GM23338 (cell line): ENCODE measurements at regions not wholly inside any gene's neighbourhood (a gene's known extent, or its start where the extent isn't known, plus 50 kb on each side); places are given as distances from the start of the nearest gene placed in this dataset.

Source experiments
- ATAC-seq: fragments of 200-7000 bp; cut with Tn5 transposase; 3 replicates; pipeline ENCODE4 v1.9.1; 2020
- DNase-seq: peaks from one replicate; pipeline ENCODE4 v3.0.0-alpha.2; 2015; ENCODE audit warnings: low spot score
- H2AFZ ChIP-seq: fragments of 200-600 bp; sonication (generic); 2 replicates; pipeline ENCODE4 v1.8.0; 2016; ENCODE audit warnings: antibody characterized with exemption, mild to moderate bottlenecking, moderate library complexity
- H3F3A ChIP-seq: fragments of 200-600 bp; sonication (generic); replicated peaks from 2 replicates; pipeline ENCODE4 v1.8.0; 2017; ENCODE audit warnings: antibody characterized with exemption, mixed run types, low read depth
- H3K27ac ChIP-seq: fragments of 200-600 bp; sonication (generic); 2 replicates; pipeline ENCODE4 v1.6.1; 2016; ENCODE audit warnings: low read depth
- H3K27me3 ChIP-seq: fragments of 200-600 bp; sonication (generic); 2 replicates; pipeline ENCODE4 v1.8.0; 2016; ENCODE audit warnings: mild to moderate bottlenecking, mixed run types, moderate library complexity; ENCODE audit not compliant: insufficient read depth
- H3K36me3 ChIP-seq: fragments of 200-600 bp; sonication (generic); 2 replicates; pipeline ENCODE4 v1.8.0; 2016; ENCODE audit warnings: mild to moderate bottlenecking; ENCODE audit not compliant: insufficient read depth
- H3K4me1 ChIP-seq: fragments of 200-600 bp; sonication (generic); 2 replicates; pipeline ENCODE4 v1.8.0; 2016; ENCODE audit warnings: mild to moderate bottlenecking, moderate library complexity; ENCODE audit not compliant: insufficient read depth
- H3K4me2 ChIP-seq: fragments of 200-600 bp; sonication (generic); 2 replicates; pipeline ENCODE4 v1.7.1; 2017; ENCODE audit warnings: mixed run types
- H3K4me3 ChIP-seq: fragments of 200-600 bp; sonication (generic); 2 replicates; pipeline ENCODE4 v1.6.1; 2016; ENCODE audit warnings: mixed run types
- H3K79me2 ChIP-seq: fragments of 200-600 bp; sonication (generic); replicated peaks from 2 replicates; pipeline ENCODE4 v1.8.0; 2017; ENCODE audit warnings: mild to moderate bottlenecking; ENCODE audit not compliant: insufficient read depth
- H3K9me2 ChIP-seq: fragments of 200-600 bp; sonication (generic); 2 replicates; pipeline ENCODE4 v1.8.0; 2017; ENCODE audit not compliant: insufficient read depth
- H4K20me1 ChIP-seq: fragments of 200-600 bp; sonication (generic); replicated peaks from 2 replicates; pipeline ENCODE4 v1.8.0; 2017; ENCODE audit warnings: mild to moderate bottlenecking; ENCODE audit not compliant: insufficient read depth
- H3K27ac Mint-ChIP-seq: 2 replicates; pipeline ENCODE4 v1.8.0; 2020; ENCODE audit warnings: inconsistent platforms, mild to moderate bottlenecking, moderate library complexity, mixed read lengths
- H3K27me3 Mint-ChIP-seq: 3 replicates; pipeline ENCODE4 v1.8.0; 2022; ENCODE audit warnings: low read depth, mild to moderate bottlenecking, moderate library complexity, mixed read lengths, inconsistent platforms; ENCODE audit not compliant: insufficient read depth, poor library complexity
- H3K36me3 Mint-ChIP-seq: 3 replicates; pipeline ENCODE4 v1.8.0; 2021; ENCODE audit warnings: low read depth, mild to moderate bottlenecking, inconsistent platforms, moderate library complexity, mixed read lengths
- H3K4me1 Mint-ChIP-seq: 3 replicates; pipeline ENCODE4 v1.8.0; 2020; ENCODE audit warnings: mild to moderate bottlenecking, inconsistent platforms, mixed read lengths
- H3K4me3 Mint-ChIP-seq: 3 replicates; pipeline ENCODE4 v1.8.0; 2021; ENCODE audit warnings: moderate library complexity, mild to moderate bottlenecking, inconsistent platforms, mixed read lengths
- H3K9me3 Mint-ChIP-seq: 3 replicates; pipeline ENCODE4 v1.8.0; 2020; ENCODE audit warnings: moderate library complexity, mild to moderate bottlenecking, inconsistent platforms, mixed read lengths
- CREB1 ChIP-seq: fragments of 250-450 bp; sonication (Bioruptor Pico); IDR thresholded peaks from 2 replicates; pipeline ENCODE4 v1.5.0; 2020; ENCODE audit warnings: low read depth, mild to moderate bottlenecking, moderate library complexity
- ETS1 ChIP-seq: IDR thresholded peaks from 2 replicates; pipeline ENCODE4 v1.6.1; 2016; ENCODE audit warnings: antibody characterized with exemption
- EZH2 ChIP-seq: fragments of 200-600 bp; sonication (generic); IDR thresholded peaks from one replicate; pipeline ENCODE4 v1.8.0; 2017; ENCODE audit warnings: antibody characterized with exemption, mild to moderate bottlenecking, low read depth; ENCODE audit not compliant: unreplicated experiment
- EZH2phosphoT487 ChIP-seq: fragments of 200-600 bp; sonication (generic); IDR thresholded peaks from one replicate; pipeline ENCODE4 v1.8.1; 2018; ENCODE audit warnings: antibody characterized with exemption; ENCODE audit not compliant: unreplicated experiment
- JUNB ChIP-seq: IDR thresholded peaks from one replicate; pipeline ENCODE4 v1.6.1; 2016; ENCODE audit warnings: antibody characterized with exemption; ENCODE audit not compliant: unreplicated experiment
- NANOG ChIP-seq: IDR thresholded peaks from 2 replicates; pipeline ENCODE4 v1.6.1; 2016; ENCODE audit warnings: antibody characterized with exemption, borderline replicate concordance
- POLR2AphosphoS5 ChIP-seq: IDR thresholded peaks from 2 replicates; pipeline ENCODE4 v1.6.1; 2016; ENCODE audit warnings: antibody characterized with exemption, low read depth
- REST ChIP-seq: IDR thresholded peaks from one replicate; pipeline ENCODE4 v1.6.1; 2018; ENCODE audit warnings: antibody characterized with exemption; ENCODE audit not compliant: unreplicated experiment
- STAT1 ChIP-seq: IDR thresholded peaks from one replicate; pipeline ENCODE4 v1.6.1; 2016; ENCODE audit warnings: antibody characterized with exemption; ENCODE audit not compliant: unreplicated experiment
- ZNF114 ChIP-seq: fragments of 250-450 bp; sonication (Bioruptor Pico); IDR thresholded peaks from 2 replicates; pipeline ENCODE4 v1.5.0; 2020; ENCODE audit warnings: mild to moderate bottlenecking, moderate library complexity
- ZNF331 ChIP-seq: fragments of 250-450 bp; sonication (Bioruptor Pico); IDR thresholded peaks from 2 replicates; pipeline ENCODE4 v1.5.0; 2020; ENCODE audit warnings: low read depth, mild to moderate bottlenecking, moderate library complexity
- ZNF462 ChIP-seq: fragments of 250-450 bp; sonication (Bioruptor Pico); IDR thresholded peaks from 2 replicates; pipeline ENCODE4 v1.5.0; 2020; ENCODE audit warnings: mild to moderate bottlenecking, moderate library complexity

DNA sequence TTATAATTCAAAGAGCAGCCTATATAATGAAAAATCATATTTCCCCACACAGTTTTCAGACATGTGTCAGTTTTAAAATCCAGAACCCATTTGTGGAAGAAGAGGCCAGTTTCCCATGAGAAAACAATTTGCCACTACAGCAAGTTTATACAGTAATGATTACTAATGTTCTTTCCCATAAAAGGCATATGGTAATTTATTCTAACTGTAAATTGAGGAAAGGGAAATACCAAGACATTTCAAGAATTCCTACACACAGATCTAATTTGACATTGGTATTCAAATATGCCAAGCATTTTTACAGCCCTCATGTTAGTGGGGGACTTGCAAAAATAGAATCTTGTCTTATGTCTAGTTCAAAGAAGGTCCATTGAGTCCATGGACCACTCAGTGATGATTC lies 1368.6 kb downstream of the FSTL5 start (continued):
- TF ChIP-seq ETS1 (no peak), EZH2 (no peak), JUNB (no peak), REST (no peak), ZNF331 (CRISPR knock-in tag) (no peak), EZH2phosphoT487 (no peak)

DNA sequence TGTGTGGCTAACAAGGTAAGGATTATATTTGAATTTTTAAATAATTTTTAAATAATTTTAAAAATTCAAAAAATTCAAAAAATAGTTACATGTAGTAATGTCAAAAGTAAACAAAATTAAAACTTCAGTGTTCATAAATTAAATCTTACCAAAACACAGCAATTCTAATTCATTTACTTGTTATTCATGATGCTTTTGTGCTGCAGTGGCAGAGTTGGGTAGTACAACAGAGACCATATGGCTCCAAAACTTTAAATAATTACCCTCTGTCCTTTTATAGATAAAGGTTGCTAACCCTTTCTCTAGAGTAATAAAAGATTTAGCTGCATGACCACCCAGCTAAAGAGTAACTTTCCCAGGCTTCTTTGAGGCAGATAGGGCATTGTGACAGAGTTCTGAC lies 1355.6 kb downstream of the FSTL5 start:
- no peak overlapping the region for H3K4me3 ChIP-seq
- Mint-ChIP-seq H3K9me3 (no peaks in the 10 kb centered on the region), H3K36me3 (no peaks in the 10 kb centered on the region), H3K27me3 (no peaks in the 10 kb centered on the region), H3K27ac (no peak overlapping the region), H3K4me1 (no peaks in the 10 kb centered on the region), H3K4me3 (no peak overlapping the region)
- H3K4me1 ChIP-seq = no peaks in the 10 kb centered on the region
- TF ChIP-seq STAT1 (no peak), REST (no peak), ZNF114 (CRISPR knock-in tag) (no peak), NANOG (no peak), CREB1 (no peak), ZNF462 (no peak), EZH2phosphoT487 (no peak), JUNB (no peak), POLR2AphosphoS5 (no peak)
- no peaks in the 10 kb centered on the region for H3F3A ChIP-seq
- no peak overlapping the region for H3K27ac ChIP-seq
- no peak overlapping the region for H2AFZ ChIP-seq
- no peaks in the 10 kb centered on the region for H3K9me2 ChIP-seq
- no peak for DNase-seq
- H4K20me1 ChIP-seq = no peaks in the 10 kb centered on the region
- no peak overlapping the region for H3K4me2 ChIP-seq
- no peaks in the 10 kb centered on the region for H3K27me3 ChIP-seq
- H3K79me2 ChIP-seq = no peaks in the 10 kb centered on the region
- ATAC-seq = no peak
- no peaks in the 10 kb centered on the region for H3K36me3 ChIP-seq
